C4-2B (cell line): ENCODE measurements at regions not wholly inside any gene's neighbourhood (a gene's known extent, or its start where the extent isn't known, plus 50 kb on each side); places are given as distances from the start of the nearest gene placed in this dataset.

Experiments used
- H3K27ac ChIP-seq: fragments of 450-650 bp; 2 replicates; pipeline ENCODE4 v1.5.1; 2017
- ZFX ChIP-seq: fragments of 450-650 bp; IDR thresholded peaks from 2 replicates; pipeline ENCODE4 v1.6.1; 2017
- TF ChIP-seq, protein P1 (sequence below): fragments of 450-650 bp; conservative IDR thresholded peaks from 2 replicates; pipeline ENCODE4 v1.5.1; 2017; ENCODE audit warnings: mild to moderate bottlenecking

- no peak for TF ChIP-seq ZFX
- TF ChIP-seq, protein P1, sequence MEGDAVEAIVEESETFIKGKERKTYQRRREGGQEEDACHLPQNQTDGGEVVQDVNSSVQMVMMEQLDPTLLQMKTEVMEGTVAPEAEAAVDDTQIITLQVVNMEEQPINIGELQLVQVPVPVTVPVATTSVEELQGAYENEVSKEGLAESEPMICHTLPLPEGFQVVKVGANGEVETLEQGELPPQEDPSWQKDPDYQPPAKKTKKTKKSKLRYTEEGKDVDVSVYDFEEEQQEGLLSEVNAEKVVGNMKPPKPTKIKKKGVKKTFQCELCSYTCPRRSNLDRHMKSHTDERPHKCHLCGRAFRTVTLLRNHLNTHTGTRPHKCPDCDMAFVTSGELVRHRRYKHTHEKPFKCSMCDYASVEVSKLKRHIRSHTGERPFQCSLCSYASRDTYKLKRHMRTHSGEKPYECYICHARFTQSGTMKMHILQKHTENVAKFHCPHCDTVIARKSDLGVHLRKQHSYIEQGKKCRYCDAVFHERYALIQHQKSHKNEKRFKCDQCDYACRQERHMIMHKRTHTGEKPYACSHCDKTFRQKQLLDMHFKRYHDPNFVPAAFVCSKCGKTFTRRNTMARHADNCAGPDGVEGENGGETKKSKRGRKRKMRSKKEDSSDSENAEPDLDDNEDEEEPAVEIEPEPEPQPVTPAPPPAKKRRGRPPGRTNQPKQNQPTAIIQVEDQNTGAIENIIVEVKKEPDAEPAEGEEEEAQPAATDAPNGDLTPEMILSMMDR, result no peak
Measured at GRCh38 chr6:109305028-109305427, 77.2 kb downstream of the CD164 start.

DNA sequence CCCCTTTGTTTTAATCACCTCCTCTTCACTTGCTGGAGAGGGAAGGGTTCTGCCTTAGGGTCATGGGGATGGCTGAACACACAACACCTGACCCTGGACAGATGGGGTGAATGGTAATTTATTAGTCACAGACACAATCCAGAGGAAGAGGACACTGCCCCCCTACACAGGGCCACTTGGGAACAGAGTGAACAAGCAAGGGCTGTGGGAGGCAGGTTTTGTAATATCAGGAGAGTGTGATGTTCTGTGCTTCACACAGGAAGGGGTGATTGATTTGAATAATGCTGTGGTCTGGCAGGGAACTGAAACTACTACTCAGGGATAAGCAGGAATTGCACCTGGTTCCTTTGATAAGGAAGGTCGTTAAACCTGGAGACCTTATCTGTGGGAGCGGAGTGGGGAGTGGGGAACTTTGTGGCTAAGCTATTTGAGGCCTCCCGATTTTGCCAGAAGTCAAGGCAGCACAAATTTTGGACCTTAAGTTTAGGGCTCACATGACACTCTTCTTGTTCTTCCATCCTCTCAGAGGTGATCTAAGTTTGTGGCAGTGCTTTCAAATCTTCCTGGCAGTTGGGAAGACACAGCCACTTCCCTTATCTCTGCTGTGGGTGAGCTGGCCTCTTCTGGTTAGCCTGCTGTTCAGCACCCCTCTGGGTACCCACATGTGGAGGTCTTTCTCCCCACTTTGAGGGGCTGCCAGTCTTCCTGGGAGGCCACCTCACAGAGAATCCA lies 77.8 kb downstream of the CD164 start:
- no peak for TF ChIP-seq ZFX
- TF ChIP-seq, protein P1, result no peak
- no peak overlapping the region for H3K27ac ChIP-seq

More at GRCh38 chr6:109305028-109305427, 77.2 kb downstream of the CD164 start:
- H3K27ac ChIP-seq, result no peak overlapping the region

DNA sequence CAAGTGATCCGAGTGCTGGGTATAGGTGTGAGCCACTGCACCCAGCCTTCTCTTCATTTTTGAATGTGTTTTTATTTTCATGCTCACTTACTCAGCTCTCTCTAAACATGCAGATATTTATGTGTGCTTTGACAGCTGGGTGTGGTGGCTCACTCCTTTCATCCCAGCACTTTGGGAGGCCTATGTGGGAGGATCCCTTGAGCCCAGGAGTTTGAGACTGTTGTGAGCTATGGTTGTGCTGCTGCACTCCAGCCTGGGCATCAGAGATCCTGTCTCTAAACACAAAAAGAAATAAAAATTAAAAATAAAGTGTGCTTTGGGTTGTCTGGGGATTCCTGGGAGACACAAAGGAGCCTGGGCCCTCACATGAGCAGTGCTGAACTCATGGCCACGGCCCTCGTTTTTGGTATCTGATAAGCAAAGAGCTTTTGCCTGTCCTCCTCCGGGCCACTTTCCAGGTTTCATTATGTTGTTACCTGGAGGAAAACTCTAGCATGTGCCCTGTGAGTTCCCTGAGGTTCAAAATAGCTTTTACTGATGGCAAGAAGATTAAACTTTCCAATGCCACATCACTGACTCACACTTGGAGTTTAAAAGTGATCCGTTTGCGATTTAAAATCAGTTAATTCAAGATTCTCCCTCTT lies 78.5 kb downstream of the CD164 start:
- TF ChIP-seq, protein P1, result no peak
- no peak for TF ChIP-seq ZFX
- no peak overlapping the region for H3K27ac ChIP-seq

DNA sequence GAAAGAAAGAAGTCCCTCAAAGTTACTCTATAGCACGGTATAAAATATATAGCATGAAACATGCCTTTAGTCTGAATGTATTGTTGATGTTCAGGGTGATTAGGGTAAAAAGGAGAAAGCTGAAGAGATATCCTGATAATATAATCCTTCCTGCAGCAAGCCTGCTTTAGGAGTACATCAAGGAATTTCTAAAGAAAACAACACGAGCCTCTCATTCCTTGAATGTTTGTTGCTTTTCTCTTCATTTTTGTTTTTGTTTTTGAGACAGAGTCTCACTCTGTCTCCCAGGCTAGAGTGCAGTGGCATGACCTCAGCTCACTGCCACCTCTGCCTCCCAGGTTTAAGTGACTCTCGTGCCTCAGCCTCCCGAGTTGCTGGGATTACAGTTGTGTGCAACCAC lies 79.1 kb downstream of the CD164 start:
- TF ChIP-seq, protein P1, result no peak
- no peak for TF ChIP-seq ZFX
- H3K27ac ChIP-seq, result no peak overlapping the region

GRCh38 chr6:109302176-109302575 lies 80.1 kb downstream of the CD164 start:
- TF ChIP-seq ZFX, result no peak
- TF ChIP-seq, protein P1, result no peak
- H3K27ac ChIP-seq, result no peak overlapping the region

- TF ChIP-seq, protein P1, result no peak
- TF ChIP-seq ZFX, result no peak
Measured at GRCh38 chr6:109301418-109301817, 80.8 kb downstream of the CD164 start.

DNA sequence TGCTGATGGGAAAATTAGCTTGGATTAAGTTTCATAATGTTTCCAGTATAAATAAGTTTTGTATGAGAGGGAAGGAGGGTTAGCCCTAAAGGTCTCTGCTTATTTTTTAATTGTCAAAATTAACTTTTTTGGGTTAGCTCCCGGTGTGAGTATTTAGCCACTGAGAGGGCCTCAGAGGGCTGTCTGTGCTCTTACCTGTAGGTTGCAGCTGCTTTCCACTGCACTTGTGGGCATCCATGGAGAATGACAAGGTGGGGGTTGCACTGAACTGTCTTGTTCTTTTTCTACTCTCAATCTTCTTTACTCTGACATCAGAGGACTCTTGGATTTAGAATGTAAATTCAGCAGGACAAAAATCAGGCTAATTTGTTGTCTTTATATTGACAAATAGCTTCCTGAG lies 81.4 kb downstream of the CD164 start:
- H3K27ac ChIP-seq, result no peak overlapping the region

More at GRCh38 chr6:109301418-109301817, 80.8 kb downstream of the CD164 start:
- H3K27ac ChIP-seq, result no peak overlapping the region

More for the DNA sequence above, 81.4 kb downstream of the CD164 start:
- TF ChIP-seq, protein P1, result no peak
- no peak for TF ChIP-seq ZFX
